CD4-positive, alpha-beta memory T cell (primary cell): ENCODE measurements at regions not wholly inside any gene's neighbourhood (a gene's known extent, or its start where the extent isn't known, plus 50 kb on each side); places are given as distances from the start of the nearest gene placed in this dataset.

Experiments used
- CTCF ChIA-PET: fragments of 350-600 bp; sonication (Branson Sonifier 250); formaldehyde crosslinking; loops from one replicate; lab custom pipeline; 2021; ENCODE audit warnings: inconsistent platforms; ENCODE audit not compliant: partially characterized antibody; lab: Charles Lee
- POLR2A ChIA-PET: fragments of 350-600 bp; sonication (Branson Sonifier 250); formaldehyde crosslinking; loops from one replicate; lab custom pipeline; 2021; ENCODE audit not compliant: partially characterized antibody; lab: Charles Lee
- DNase-seq, 5 donors: peaks; one replicate each; pipeline versions ENCODE4 v3.0.0 to v3.0.0-alpha.2; 2020 to 2022; ENCODE audit warnings: mixed read lengths in 1 of 5
- H3K27ac ChIP-seq: one replicate; pipeline ENCODE4 v1.7.0; 2013; ENCODE audit warnings: low read depth, low read length
- H3K27me3 ChIP-seq: 2 replicates; pipeline ENCODE4 v1.7.0; 2013; ENCODE audit warnings: mild to moderate bottlenecking, low read length, moderate library complexity; ENCODE audit not compliant: insufficient read depth
- H3K36me3 ChIP-seq: 2 replicates; pipeline ENCODE4 v1.7.0; 2013; ENCODE audit warnings: mild to moderate bottlenecking, low read length, moderate library complexity; ENCODE audit not compliant: insufficient read depth
- H3K4me1 ChIP-seq: 2 replicates; pipeline ENCODE4 v1.7.0; 2013; ENCODE audit warnings: mild to moderate bottlenecking, low read length, moderate library complexity; ENCODE audit not compliant: insufficient read depth
- H3K4me3 ChIP-seq, 2 donors: one replicate each; pipeline ENCODE4 v1.7.0; 2013; ENCODE audit warnings: low read length in 2 of 2, mild to moderate bottlenecking in 1 of 2
- H3K9me3 ChIP-seq, 2 donors: one replicate each; pipeline ENCODE4 v1.7.0; 2013; ENCODE audit warnings: low read length in 2 of 2, control low read depth in 1 of 2; ENCODE audit not compliant: control insufficient read depth in 1 of 2
- H3K27ac Mint-ChIP-seq, 7 donors: one replicate each; pipeline ENCODE4 v1.8.0; 2020 to 2021; ENCODE audit warnings: mixed read lengths in 7 of 7, mild to moderate bottlenecking in 6 of 7, inconsistent platforms in 3 of 7, moderate library complexity in 3 of 7
- H3K27me3 Mint-ChIP-seq, 2 donors: one replicate each; pipeline ENCODE4 v1.8.0; 2020 to 2021; ENCODE audit warnings: mixed read lengths in 2 of 2
- H3K36me3 Mint-ChIP-seq, 2 donors: one replicate each; pipeline ENCODE4 v1.8.0; 2020 to 2021; ENCODE audit warnings: mixed read lengths in 2 of 2, inconsistent platforms in 1 of 2, mild to moderate bottlenecking in 1 of 2
- H3K4me1 Mint-ChIP-seq, 4 donors: one replicate each; pipeline ENCODE4 v1.8.0; 2020 to 2021; ENCODE audit warnings: mixed read lengths in 4 of 4, mild to moderate bottlenecking in 1 of 4
- H3K4me3 Mint-ChIP-seq, 8 donors: one replicate each; pipeline ENCODE4 v1.8.0; 2020 to 2021; ENCODE audit warnings: mixed read lengths in 8 of 8, mild to moderate bottlenecking in 7 of 8, moderate library complexity in 6 of 8, inconsistent platforms in 3 of 8
- H3K9me3 Mint-ChIP-seq, 8 donors: one replicate each; pipeline ENCODE4 v1.8.0; 2020 to 2021; ENCODE audit warnings: mixed read lengths in 8 of 8, mild to moderate bottlenecking in 5 of 8, inconsistent platforms in 3 of 8, moderate library complexity in 1 of 8
- intact Hi-C: fragments of 100-400 bp; cut with micrococcal nuclease; formaldehyde crosslinking; loops from one replicate; pipeline ENCODE4 v1.15.1; 2023

DNA sequence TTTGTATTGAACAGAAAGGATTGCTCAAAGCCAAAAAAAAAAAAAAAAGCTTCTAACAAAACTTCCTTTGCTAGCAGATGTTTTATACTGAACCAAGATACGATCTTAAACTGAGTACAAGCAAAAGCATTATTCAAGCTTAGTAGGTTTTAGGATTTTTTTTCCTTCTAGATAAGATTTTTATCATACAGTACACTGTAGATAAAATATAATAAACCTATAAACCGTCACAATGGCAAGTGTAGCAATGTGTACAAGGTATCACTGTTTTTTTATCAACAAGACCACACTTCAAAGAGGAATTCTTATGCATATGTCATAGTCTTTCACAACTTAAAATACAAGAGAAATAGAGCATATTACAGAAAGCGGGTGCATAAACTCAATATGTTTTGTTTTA is 56.5 kb upstream of the TRPM3 start:
- Mint-ChIP-seq H3K27me3 (no peaks in the 10 kb centered on the region), H3K4me1 (no peaks in the 10 kb centered on the region), H3K9me3 (peaks cover 0 to 3% (median 0%) of the 10 kb centered on the region in 8 donors), H3K4me3 (no peak overlapping the region), H3K36me3 (no peaks in the 10 kb centered on the region), H3K27ac (no peak overlapping the region)
- DNase-seq = no peak
- Histone ChIP-seq H3K36me3 (no peaks in the 10 kb centered on the region), H3K4me1 (no peaks in the 10 kb centered on the region), H3K4me3 (no peak overlapping the region), H3K27me3 (no peaks in the 10 kb centered on the region), H3K9me3 (no peaks in the 10 kb centered on the region), H3K27ac (no peak overlapping the region)
- CTCF ChIA-PET = interaction anchor here (0.6 kb wide), 1 partner anchor 465 kb away, joined by 3 read pairs; no protein-coding TSS in a partner anchor
- intact Hi-C loops = no loop called here
- POLR2A ChIA-PET = no interaction called here

DNA sequence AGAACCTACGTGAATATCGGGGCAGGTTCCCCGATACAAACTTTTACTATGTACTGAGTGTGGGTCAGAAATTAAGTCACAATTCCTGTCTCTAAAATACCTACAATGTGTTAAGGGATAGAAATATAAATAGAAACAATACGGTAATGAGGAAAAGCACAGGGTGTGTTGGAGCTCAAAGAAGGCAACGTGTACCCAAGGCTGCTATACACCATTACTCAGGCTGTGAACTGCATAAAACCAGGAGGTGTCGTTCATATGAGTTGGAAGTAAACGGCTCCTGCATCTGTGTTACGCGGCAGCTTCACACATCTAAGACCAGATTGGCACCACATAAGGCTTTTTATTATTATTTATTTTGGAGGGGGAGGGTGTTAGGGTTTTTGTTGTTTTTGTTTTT is 50.1 kb upstream of the TRPM3 start:
- Histone ChIP-seq H3K27ac (no peak overlapping the region), H3K4me3 (no peak overlapping the region), H3K9me3 (no peaks in the 10 kb centered on the region), H3K4me1 (no peaks in the 10 kb centered on the region), H3K27me3 (no peaks in the 10 kb centered on the region), H3K36me3 (no peaks in the 10 kb centered on the region)
- no peaks in the 10 kb centered on the region for H3K27me3 Mint-ChIP-seq
- no peaks in the 10 kb centered on the region for H3K36me3 Mint-ChIP-seq
- no peaks in the 10 kb centered on the region for H3K4me1 Mint-ChIP-seq
- POLR2A ChIA-PET = no interaction called here
- intact Hi-C loops = no loop called here
- CTCF ChIA-PET = no interaction called here
- H3K4me3 Mint-ChIP-seq = no peak overlapping the region
- no peak overlapping the region for H3K27ac Mint-ChIP-seq
- DNase-seq = no peak
- H3K9me3 Mint-ChIP-seq = peaks cover 0 to 7% (median 3%) of the 10 kb centered on the region in 8 donors
